Epithelial cell of proximal tubule (primary cell): ENCODE measurements at regions not wholly inside any gene's neighbourhood (a gene's known extent, or its start where the extent isn't known, plus 50 kb on each side); places are given as distances from the start of the nearest gene placed in this dataset.

Experiments
- DNase-seq: peaks from one replicate; pipeline ENCODE4 v3.0.0-alpha.2; 2011; ENCODE audit warnings: low read depth
- H3K4me3 ChIP-seq: 2 replicates; pipeline ENCODE4 v1.5.1; 2011; ENCODE audit warnings: low read depth, mild to moderate bottlenecking, low read length
- CTCF ChIP-seq: conservative IDR thresholded peaks from 2 replicates; pipeline ENCODE4 v1.5.1; 2012; ENCODE audit warnings: low read depth, mild to moderate bottlenecking, low read length

- no peak overlapping the region for H3K4me3 ChIP-seq
- DNase-seq = no peak
- TF ChIP-seq CTCF = no peak
Observed at GRCh38 chr9:75599126-75599525, 291.3 kb upstream of the PCSK5 start.

GRCh38 chr9:75601280-75601679 lies 289.2 kb upstream of the PCSK5 start:
- peak; percentile 24 for TF ChIP-seq CTCF
- no peak for DNase-seq
- H3K4me3 ChIP-seq = no peak overlapping the region

GRCh38 chr9:75602060-75602459 lies 288.4 kb upstream of the PCSK5 start:
- no peak overlapping the region for H3K4me3 ChIP-seq
- no peak for DNase-seq
- no peak for TF ChIP-seq CTCF

GRCh38 chr9:75604661-75605060 lies 285.8 kb upstream of the PCSK5 start:
- no peak overlapping the region for H3K4me3 ChIP-seq
- DNase-seq = no peak
- no peak for TF ChIP-seq CTCF

- no peak overlapping the region for H3K4me3 ChIP-seq
- no peak for DNase-seq
- no peak for TF ChIP-seq CTCF
Observed at GRCh38 chr9:75607521-75607920, 283.0 kb upstream of the PCSK5 start.

- TF ChIP-seq CTCF = no peak
- no peak overlapping the region for H3K4me3 ChIP-seq
- no peak for DNase-seq
Observed at GRCh38 chr9:75609401-75609800, 281.1 kb upstream of the PCSK5 start.

- DNase-seq = no peak
- H3K4me3 ChIP-seq = no peak overlapping the region
- no peak for TF ChIP-seq CTCF
Observed at GRCh38 chr9:75610246-75610645, 280.2 kb upstream of the PCSK5 start.
